Astrocyte (in vitro differentiated cells and primary cell): ENCODE measurements at regions not wholly inside any gene's neighbourhood (a gene's known extent, or its start where the extent isn't known, plus 50 kb on each side); places are given as distances from the start of the nearest gene placed in this dataset.
"Not testable (repeated sequence)": the region's sequence is repeated elsewhere in the genome, so short reads cannot be mapped to it uniquely, and the experiment has no call there.

Source experiments
- DNase-seq: peaks from one replicate; pipeline ENCODE4 v3.0.0-alpha.2; 2010; ENCODE audit warnings: low read depth
- FAIRE-seq: peaks from 2 replicates; lab custom pipeline; 2011; peaks lifted over from hg19 to GRCh38; lab: Jason Lieb, UNC
- H2AFZ ChIP-seq: 2 replicates; pipeline ENCODE4 v1.6.0; 2012; ENCODE audit warnings: low read depth, low read length, inconsistent platforms
- H3K27ac ChIP-seq: 2 replicates; pipeline ENCODE4 v1.5.1; 2011; ENCODE audit warnings: low read depth, low read length, inconsistent platforms
- H3K27me3 ChIP-seq: 2 replicates; pipeline ENCODE4 v1.6.0; 2011; ENCODE audit warnings: low read length, inconsistent platforms; ENCODE audit not compliant: insufficient read depth
- H3K36me3 ChIP-seq: 2 replicates; pipeline ENCODE4 v1.5.1; 2011; ENCODE audit warnings: low read length, inconsistent platforms; ENCODE audit not compliant: insufficient read depth
- H3K4me1 ChIP-seq: 2 replicates; pipeline ENCODE4 v1.5.1; 2011; ENCODE audit warnings: low read length, inconsistent platforms; ENCODE audit not compliant: insufficient read depth
- H3K4me2 ChIP-seq: 2 replicates; pipeline ENCODE4 v1.6.0; 2012; ENCODE audit warnings: low read length, inconsistent platforms
- H3K4me3 ChIP-seq: 2 replicates; pipeline ENCODE4 v1.5.1; 2011; ENCODE audit warnings: low read depth, mild to moderate bottlenecking, low read length, inconsistent platforms; ENCODE audit not compliant: insufficient read depth
- H3K79me2 ChIP-seq: 2 replicates; pipeline ENCODE4 v1.6.0; 2012; ENCODE audit warnings: mild to moderate bottlenecking, low read length, inconsistent platforms; ENCODE audit not compliant: insufficient read depth
- H3K9ac ChIP-seq: 2 replicates; pipeline ENCODE4 v1.6.0; 2012; ENCODE audit warnings: mild to moderate bottlenecking, low read length, inconsistent platforms
- H3K9me3 ChIP-seq: 2 replicates; pipeline ENCODE4 v1.5.1; 2012; ENCODE audit warnings: low read depth, mild to moderate bottlenecking, low read length, inconsistent platforms; ENCODE audit not compliant: insufficient read depth
- H4K20me1 ChIP-seq: 2 replicates; pipeline ENCODE4 v1.6.0; 2012; ENCODE audit warnings: low read length, inconsistent platforms; ENCODE audit not compliant: insufficient read depth
- H3K27ac Mint-ChIP-seq: one replicate; pipeline ENCODE4 v1.8.0; 2021; ENCODE audit warnings: mild to moderate bottlenecking, mixed read lengths; ENCODE audit not compliant: unreplicated experiment
- H3K27me3 Mint-ChIP-seq: one replicate; pipeline ENCODE4 v1.8.0; 2021; ENCODE audit warnings: low read depth, mixed read lengths; ENCODE audit not compliant: unreplicated experiment
- H3K36me3 Mint-ChIP-seq: one replicate; pipeline ENCODE4 v1.8.0; 2021; ENCODE audit warnings: low read depth, mixed read lengths; ENCODE audit not compliant: unreplicated experiment
- H3K4me1 Mint-ChIP-seq: one replicate; pipeline ENCODE4 v1.8.0; 2021; ENCODE audit warnings: low read depth, mixed read lengths; ENCODE audit not compliant: unreplicated experiment
- H3K4me3 Mint-ChIP-seq: one replicate; pipeline ENCODE4 v1.8.0; 2021; ENCODE audit warnings: mild to moderate bottlenecking, moderate library complexity, mixed read lengths; ENCODE audit not compliant: unreplicated experiment
- H3K9me3 Mint-ChIP-seq: one replicate; pipeline ENCODE4 v1.8.0; 2021; ENCODE audit warnings: mild to moderate bottlenecking, mixed read lengths; ENCODE audit not compliant: unreplicated experiment

DNA sequence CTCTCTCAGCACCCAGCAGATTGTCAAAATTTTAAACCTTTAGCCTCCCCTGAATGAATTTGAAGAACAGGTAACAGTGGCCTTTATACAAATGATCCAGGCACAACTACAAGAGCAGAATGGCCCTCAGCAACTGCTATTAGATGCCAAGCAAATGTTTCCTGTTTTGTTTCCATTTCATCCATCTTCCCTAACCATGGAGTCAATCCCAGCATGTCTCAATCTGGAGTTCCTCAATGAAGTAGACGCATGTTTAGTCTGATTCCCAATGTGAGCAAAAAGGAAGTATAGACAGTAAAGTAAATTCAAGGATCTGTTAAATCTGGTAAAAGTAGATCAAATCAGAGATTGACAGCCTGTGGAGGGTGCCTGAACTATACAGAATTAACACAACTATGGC is 1668.4 kb downstream of the SPATA31A7 start:
- not testable (repeated sequence) for H3K79me2 ChIP-seq, DNase-seq, H3K4me3 Mint-ChIP-seq, H3K4me1 ChIP-seq, H3K27ac ChIP-seq, H2AFZ ChIP-seq, H3K4me1 Mint-ChIP-seq, H3K36me3 ChIP-seq, H3K4me3 ChIP-seq, H3K9ac ChIP-seq, H3K27me3 ChIP-seq, FAIRE-seq, H3K36me3 Mint-ChIP-seq, H4K20me1 ChIP-seq, H3K9me3 Mint-ChIP-seq, H3K27ac Mint-ChIP-seq, H3K4me2 ChIP-seq, H3K9me3 ChIP-seq
- H3K27me3 Mint-ChIP-seq, result peaks cover 43% of the 10 kb centered on the region

GRCh38 chr9:62860939-62861860 is 1671.4 kb downstream of the SPATA31A7 start:
- H3K9me3 ChIP-seq, H3K36me3 ChIP-seq, H3K4me3 Mint-ChIP-seq, H3K4me2 ChIP-seq, H3K4me1 Mint-ChIP-seq, H3K27me3 ChIP-seq, H4K20me1 ChIP-seq, H2AFZ ChIP-seq, H3K27ac ChIP-seq, H3K9me3 Mint-ChIP-seq, H3K36me3 Mint-ChIP-seq, DNase-seq, H3K79me2 ChIP-seq, FAIRE-seq, H3K27ac Mint-ChIP-seq, H3K4me3 ChIP-seq, H3K4me1 ChIP-seq, H3K9ac ChIP-seq: not testable (repeated sequence)
- peaks cover 61% of the 10 kb centered on the region for H3K27me3 Mint-ChIP-seq

- H3K9ac ChIP-seq, H4K20me1 ChIP-seq, H3K27ac Mint-ChIP-seq, H3K9me3 Mint-ChIP-seq, H3K4me3 ChIP-seq, H3K4me3 Mint-ChIP-seq, H3K79me2 ChIP-seq, H3K4me2 ChIP-seq, H2AFZ ChIP-seq, H3K9me3 ChIP-seq, H3K27ac ChIP-seq, DNase-seq, H3K4me1 ChIP-seq, H3K4me1 Mint-ChIP-seq, H3K36me3 ChIP-seq, H3K36me3 Mint-ChIP-seq, H3K27me3 ChIP-seq, FAIRE-seq: not testable (repeated sequence)
- peaks cover 64% of the 10 kb centered on the region for H3K27me3 Mint-ChIP-seq
These were observed 1672.3 kb downstream of the SPATA31A7 start for GRCh38 chr9:62862180-62862579.

GRCh38 chr9:62863319-62863718 is 1673.5 kb downstream of the SPATA31A7 start:
- H3K27ac Mint-ChIP-seq, DNase-seq, H3K27ac ChIP-seq, H3K4me3 ChIP-seq, FAIRE-seq, H3K9me3 ChIP-seq, H2AFZ ChIP-seq, H3K36me3 Mint-ChIP-seq, H3K36me3 ChIP-seq, H3K4me1 Mint-ChIP-seq, H3K4me2 ChIP-seq, H3K4me1 ChIP-seq, H3K27me3 ChIP-seq, H3K9ac ChIP-seq, H3K79me2 ChIP-seq, H4K20me1 ChIP-seq, H3K9me3 Mint-ChIP-seq, H3K4me3 Mint-ChIP-seq: not testable (repeated sequence)
- H3K27me3 Mint-ChIP-seq, result peaks cover 67% of the 10 kb centered on the region

DNA sequence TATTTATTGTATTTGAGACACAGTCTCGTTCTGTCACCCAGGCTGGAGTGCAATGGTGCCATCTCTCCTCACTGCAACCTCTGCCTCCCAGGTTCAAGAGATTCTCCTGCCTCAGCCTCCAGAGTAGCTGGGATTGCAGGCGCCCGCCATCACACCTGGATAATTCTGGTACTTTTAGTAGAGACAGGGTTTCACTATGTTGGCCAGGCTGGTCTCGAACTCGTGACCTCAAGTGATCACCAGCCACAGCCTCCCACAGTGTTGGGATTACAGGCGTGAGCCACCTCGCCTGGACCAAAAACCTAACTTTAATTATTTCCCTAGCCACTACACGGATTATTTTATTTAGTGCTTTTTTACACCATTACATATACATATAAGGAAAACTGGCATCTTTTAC is 1674.0 kb downstream of the SPATA31A7 start:
- not testable (repeated sequence) for H2AFZ ChIP-seq, H3K4me2 ChIP-seq, H3K36me3 Mint-ChIP-seq, H3K4me1 ChIP-seq, H3K4me3 ChIP-seq, H3K4me3 Mint-ChIP-seq, DNase-seq, H3K79me2 ChIP-seq, H4K20me1 ChIP-seq, H3K36me3 ChIP-seq, H3K4me1 Mint-ChIP-seq, H3K27ac Mint-ChIP-seq, H3K9me3 Mint-ChIP-seq, H3K9ac ChIP-seq, FAIRE-seq, H3K27ac ChIP-seq, H3K27me3 ChIP-seq, H3K9me3 ChIP-seq
- H3K27me3 Mint-ChIP-seq, result peaks cover 68% of the 10 kb centered on the region
